OCI-LY3 (cell line): ENCODE measurements at regions not wholly inside any gene's neighbourhood (a gene's known extent, or its start where the extent isn't known, plus 50 kb on each side); places are given as distances from the start of the nearest gene placed in this dataset.

Source experiments
- CTCF ChIP-seq: fragments of 200-600, 300-600 bp; sonication (generic); IDR thresholded peaks from 2 replicates; pipeline ENCODE4 v1.5.1; 2014; ENCODE audit warnings: antibody characterized with exemption, low read length, low read depth
- EZH2phosphoT487 ChIP-seq: fragments of 200-600 bp; shearing (Covaris generic); IDR thresholded peaks from 2 replicates; pipeline ENCODE4 v1.6.1; 2018; ENCODE audit warnings: antibody characterized with exemption, mixed run types, low read depth

- TF ChIP-seq CTCF (no peak), EZH2phosphoT487 (no peak)
Observed at GRCh38 chr5:60350794-60351193, 349.2 kb downstream of the DEPDC1B start.
